CD4-positive, alpha-beta T cell treated with Interleukin-4 for 1 hour (primary cell): ENCODE measurements at regions not wholly inside any gene's neighbourhood (a gene's known extent, or its start where the extent isn't known, plus 50 kb on each side); places are given as distances from the start of the nearest gene placed in this dataset.
A peak's percentile ranks its signal among the peaks of the same experiment; 100 is the strongest.
"Not testable (repeated sequence)": the region's sequence is repeated elsewhere in the genome, so short reads cannot be mapped to it uniquely, and the experiment has no call there.

ENCODE experiments used
- DNase-seq, 2 donors: peaks; one replicate each; pipeline ENCODE4 v3.0.0-alpha.2; 2020 to 2022

DNA sequence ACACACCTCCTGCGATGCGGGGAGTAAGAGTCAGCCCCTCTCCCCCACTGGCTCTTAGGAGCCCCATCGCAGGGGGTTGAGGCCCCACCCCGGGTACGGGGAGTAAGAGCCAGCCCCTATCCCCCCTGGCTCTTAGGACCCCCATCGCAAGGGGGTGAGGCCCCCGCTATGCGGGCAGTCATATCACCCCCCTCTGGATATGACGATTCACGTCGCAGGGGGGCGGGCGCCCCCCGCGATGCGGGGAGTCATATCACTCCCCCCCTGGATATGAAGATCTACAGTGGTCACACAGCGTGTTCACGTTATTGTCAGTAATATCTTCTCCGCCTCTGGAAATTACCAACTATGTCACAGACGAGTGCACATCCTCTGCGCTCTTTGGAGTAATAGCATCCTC lies 61.1 kb downstream of the DEFB131A start:
- DNase-seq: not testable (repeated sequence)

DNA sequence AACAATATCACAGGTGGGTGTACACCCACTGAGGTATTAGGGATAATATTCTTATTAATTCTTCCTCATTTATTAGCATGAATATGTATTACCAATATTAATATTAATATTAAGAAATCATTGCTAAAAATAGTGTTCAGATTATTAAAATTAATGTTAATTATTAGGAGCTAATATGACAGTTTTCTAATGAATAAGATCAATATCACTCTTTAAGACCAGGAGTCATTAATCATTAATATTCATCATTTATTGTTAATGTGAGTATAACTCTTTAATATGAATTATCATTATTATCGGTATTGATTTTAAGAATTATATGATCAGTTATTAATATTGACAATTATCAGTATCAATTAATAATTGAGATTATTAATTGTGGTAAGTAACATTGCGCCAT lies 62.5 kb downstream of the DEFB131A start:
- DNase-seq: not testable (repeated sequence)

DNA sequence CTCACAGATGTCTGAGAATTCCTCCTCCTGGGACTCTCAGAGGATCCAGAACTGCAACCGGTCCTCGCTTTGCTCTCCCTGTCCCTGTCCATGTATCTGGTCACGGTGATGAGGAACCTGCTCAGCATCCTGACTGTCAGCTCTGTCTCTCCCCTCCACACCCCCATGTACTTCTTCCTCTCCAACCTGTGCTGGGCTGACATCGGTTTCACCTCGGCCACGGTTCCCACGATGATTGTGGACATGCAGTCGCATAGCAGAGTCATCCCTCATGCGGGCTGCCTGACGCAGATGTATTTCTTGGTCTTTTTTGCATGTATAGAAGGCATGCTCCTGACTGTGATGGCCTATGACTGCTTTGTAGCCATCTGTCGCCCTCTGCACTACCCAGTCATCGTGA lies 68.7 kb downstream of the DEFB131A start:
- DNase-seq: not testable (repeated sequence)

DNA sequence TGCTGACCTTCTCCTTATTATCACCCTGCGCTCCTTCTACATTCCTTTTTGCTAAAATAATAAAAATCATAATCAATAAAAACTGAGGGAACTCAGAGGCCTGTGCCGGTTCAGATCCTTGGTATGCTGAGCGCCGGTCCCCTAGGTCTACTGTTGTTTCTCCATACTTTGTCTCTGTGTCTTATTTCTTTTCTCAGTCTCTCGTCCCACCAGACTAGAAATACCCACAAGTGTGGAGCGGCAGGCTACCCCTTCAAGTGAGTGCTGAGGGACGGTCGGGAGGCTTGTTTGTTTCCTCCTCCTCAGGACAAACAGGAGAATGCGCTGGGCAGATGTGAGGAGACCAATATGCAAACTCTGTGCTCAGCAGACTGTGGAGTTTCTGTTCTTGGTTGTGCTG lies 75.4 kb downstream of the DEFB131A start:
- DNase-seq: not testable (repeated sequence)

DNA sequence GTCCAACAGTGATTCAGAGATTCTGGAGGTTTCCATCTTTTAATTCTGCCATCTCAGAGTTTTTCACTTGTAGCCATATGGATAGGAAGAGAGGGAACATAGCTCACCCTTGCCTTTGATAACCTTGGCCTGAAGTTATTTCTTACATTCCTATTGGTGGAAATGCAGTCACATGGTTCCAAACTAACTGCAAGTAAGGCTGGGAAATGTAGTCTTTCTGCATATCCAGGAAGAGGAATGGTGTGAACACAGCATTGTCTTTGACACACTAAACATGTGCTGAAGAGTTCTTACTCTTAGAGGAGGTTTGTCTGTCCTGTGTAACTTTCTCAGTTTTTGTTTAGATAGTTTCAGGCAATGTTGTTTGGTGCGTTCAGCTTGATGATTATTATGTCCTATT lies 78.7 kb downstream of the DEFB131A start:
- peak in 1 of 2 donors; percentile 51 for DNase-seq

DNA sequence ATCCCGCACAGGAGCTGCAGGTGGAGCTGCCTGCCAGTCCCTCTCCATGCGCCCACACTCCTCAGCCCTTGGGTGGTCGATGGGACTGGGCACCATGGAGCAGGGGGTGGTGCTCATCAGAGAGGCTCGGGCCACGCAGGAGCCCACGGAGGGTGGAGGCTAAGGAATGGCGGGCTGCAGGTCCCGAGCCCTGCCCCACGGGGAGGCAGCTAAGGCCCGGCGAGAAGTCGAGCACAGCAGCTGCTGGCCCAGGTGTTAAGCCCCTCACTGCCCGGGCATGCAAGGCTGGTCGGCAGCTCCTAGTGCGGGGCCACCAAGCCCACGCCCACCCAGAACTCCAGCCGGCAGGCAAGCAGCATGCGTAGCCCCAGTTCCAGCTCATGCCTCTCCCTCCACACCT lies 80.2 kb downstream of the DEFB131A start:
- not testable (repeated sequence) for DNase-seq

DNA sequence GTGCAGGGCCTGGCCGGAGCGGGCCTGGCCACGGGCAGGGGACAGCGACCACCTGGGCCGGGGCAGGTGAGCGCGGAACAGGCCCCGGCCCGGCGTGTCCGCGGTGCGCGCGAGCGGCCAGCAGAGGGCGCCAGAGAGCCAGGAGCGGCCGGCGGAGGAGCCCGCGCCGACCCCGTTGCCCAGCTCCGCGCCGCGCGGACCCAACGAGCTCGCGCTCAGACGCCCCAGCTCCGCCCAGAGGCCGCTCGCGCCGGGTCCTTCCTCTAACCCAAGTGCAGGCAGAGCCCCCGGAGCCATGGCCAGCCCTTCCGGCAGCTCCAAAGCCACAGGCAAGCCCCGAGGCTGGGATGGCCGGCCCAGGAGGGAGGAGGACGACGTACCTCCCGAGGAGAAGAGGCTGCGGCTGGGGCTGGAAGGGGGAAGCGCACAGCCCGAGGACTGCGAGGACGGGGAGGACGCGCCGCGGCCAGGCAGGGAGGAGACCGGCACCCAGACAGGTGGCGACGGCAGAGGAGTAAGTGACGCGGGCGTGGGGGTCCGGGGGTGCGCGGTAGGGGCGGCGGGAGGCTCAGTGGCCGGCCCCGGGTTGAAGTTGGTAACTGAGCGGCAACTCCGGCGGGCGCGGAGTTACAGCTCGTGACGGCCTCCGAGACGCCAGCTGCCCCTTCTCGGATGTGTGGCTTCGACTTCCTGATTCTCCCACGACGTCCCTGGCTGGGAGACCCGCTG lies 88.1 kb downstream of the DEFB131A start:
- DNase-seq: peak; percentile 58 to 60

DNA sequence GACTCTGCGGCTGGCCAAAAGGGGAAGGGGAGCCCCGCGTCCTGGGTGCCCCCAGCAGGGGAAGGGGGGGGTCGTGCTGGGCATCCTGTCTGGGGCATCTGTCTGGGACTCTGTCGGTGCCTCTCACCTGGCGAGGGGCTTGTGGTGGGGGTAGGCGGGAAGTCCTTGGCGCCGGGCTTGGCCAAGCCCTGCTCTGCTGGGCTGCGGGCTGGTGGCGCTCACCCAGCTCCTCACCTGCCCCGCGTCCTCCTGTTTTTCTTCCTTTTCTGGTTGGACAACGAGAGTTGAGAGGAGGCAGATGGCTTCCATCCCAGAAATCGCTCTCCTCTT lies 88.6 kb downstream of the DEFB131A start:
- DNase-seq: not testable (repeated sequence)

DNA sequence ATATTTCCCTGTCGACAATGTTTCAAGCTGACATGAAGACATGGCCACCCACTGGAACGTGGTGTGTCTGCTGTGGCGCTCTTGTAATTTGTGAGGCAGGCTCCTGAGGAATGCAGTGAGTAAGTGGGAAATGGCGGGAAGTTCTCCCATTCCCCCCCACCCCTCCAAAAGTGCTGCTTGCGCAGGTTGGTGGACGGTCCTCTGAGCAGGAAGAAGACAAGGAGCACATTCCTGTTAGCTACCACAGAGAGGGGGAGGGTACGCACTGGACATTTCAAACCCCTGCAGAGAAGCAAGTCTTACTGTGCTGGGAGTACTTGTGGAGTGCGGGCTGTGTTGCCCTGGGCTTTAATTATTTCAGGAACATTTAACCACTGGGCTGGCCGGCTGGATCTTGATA lies 92.9 kb downstream of the DEFB131A start:
- DNase-seq: not testable (repeated sequence)

DNA sequence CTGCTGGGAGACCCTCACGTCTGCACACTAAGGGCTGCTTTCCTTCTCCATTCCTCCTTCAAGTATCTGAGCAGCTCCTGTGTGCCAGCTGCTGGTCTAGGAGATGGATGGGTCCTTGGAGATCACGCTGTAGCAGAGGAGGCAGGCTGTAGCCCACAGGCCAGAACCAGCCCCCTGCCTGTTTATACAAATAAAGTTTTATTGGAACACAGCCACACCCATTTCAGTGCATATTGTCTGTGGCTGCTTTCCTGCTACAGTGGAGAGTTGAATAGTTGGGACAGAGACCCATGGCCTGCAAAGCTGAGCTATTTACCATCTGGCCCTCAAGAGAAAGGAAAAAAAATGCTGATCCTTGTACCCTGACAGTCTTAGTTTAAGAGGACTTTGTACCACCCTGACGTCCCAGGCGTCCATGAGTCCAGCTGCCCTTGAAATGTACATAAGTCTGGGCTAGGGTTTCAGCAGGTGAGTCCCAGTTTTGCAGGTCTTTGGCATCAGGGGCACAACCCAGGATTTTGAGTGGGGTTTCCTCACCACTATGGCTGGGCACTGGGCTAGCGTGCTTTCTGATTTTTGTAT lies 95.8 kb downstream of the DEFB131A start:
- not testable (repeated sequence) for DNase-seq

DNA sequence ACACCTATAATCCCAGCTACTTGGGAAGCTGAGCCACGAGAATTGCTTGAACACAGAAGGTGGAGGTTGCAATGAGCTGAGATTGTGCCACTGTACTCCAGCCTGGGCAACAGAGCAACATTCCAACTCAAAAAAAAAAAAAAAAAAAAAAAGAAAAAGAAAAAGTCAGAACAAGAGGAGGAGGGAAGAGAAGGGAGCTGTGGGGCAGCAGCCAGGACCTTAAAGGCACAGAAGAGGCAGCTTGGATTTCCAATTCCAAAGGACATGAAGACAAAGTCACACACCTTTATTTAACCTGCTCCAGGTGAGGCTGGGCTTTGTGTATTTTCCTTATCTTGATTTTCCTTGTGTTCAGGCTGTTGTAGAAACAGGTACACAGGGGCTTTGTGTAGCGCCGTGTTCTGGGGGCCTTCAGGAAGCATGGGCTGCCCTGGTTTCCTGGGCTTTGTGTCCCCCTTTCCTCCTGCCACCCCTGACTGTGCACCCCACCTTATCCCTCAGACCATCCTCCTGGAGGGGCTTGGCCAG lies 97.2 kb downstream of the DEFB131A start:
- not testable (repeated sequence) for DNase-seq

DNA sequence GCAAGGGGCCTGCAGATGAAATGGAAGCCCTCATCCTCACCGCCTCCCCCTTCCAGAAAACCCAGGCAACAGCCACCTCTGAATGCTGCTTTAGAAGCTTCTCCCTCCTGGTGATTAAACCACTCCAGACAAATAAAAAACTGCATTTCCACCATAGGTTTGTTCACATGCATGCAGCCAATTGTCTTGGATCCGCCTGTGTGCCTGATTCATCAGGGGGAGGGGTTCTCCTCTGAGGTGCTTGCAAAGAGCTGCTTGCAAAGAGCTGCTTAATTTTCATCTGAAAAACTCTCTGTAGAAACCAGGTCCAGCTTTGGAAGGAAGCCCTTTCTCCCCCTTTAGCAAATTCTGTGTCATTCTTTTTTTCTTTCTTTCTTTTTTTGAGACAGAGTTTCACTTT lies 100.6 kb downstream of the DEFB131A start:
- DNase-seq: not testable (repeated sequence)

DNA sequence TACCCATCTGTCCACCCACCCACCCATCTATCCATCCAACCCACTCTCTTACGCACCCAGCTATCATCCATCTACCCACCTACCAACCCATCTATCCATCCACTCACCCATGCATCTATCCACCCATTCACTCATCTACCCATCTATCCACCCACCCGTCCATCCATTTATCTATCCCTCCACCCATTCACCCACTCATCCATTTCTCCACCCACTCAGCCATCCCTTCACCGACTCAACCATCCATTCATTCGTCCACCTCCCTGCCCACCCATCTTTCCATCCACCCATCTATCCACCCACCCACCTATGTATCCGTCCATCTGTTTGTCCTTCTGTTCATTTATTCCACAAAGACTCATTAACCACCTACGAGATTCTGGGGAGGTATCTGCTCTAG lies 103.3 kb downstream of the DEFB131A start:
- not testable (repeated sequence) for DNase-seq

DNA sequence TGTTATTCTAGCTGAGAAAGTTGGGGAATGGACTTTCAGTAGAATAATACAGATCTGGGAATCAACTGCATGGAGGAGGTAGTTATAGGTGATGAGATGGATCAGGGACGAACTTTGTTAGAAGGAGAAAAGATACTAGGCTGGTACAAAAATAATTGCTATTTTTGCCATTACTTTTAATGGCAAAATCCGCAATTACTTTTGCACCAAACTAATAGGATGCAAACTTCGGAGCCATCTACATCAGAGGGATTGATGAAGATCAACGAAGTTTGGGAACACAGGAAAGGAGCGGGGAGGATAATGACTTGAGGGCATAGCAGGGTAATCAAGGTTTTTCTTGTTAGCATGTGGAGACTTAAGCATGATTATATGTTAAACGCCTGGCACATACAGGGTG lies 111.9 kb downstream of the DEFB131A start:
- not testable (repeated sequence) for DNase-seq

DNA sequence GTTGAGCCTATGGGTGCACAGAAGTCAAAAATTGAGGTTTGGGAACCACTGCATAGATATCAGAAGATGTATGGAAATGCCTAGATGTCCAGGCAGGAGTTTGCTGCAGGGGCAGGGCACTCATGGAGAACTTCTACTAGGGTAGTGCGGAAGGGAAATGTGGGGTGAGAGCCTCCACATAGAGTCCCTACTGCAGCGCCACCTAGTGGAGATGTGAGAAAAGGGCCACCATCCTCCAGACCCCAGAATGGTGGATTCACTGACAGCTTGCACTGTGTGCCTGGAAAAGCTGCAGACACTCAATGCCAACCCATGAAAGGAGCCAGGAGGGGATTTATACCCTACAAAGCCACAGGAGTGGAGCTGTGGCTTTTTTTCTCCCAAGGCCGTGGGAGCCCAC lies 133.7 kb downstream of the DEFB131A start:
- not testable (repeated sequence) for DNase-seq

DNA sequence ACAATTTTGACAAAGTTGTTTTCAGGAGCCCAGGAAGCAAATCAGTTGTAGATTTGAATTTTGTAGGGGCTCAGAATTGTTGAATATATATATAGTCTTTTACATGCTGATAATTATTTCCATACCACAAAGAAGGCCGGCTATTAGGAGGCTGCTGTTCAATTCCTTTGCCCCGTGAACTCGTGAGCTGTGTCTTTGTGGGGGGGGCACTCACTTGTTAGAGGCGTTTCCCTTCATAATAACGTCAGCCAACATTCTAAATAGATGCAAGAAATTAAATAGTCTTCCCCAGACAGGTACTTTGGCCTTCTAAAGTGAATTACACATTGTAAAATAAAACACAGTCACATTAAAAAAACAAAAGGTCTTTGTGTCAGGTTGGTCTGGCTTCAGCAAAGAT lies 138.7 kb downstream of the DEFB131A start:
- DNase-seq: not testable (repeated sequence)

DNA sequence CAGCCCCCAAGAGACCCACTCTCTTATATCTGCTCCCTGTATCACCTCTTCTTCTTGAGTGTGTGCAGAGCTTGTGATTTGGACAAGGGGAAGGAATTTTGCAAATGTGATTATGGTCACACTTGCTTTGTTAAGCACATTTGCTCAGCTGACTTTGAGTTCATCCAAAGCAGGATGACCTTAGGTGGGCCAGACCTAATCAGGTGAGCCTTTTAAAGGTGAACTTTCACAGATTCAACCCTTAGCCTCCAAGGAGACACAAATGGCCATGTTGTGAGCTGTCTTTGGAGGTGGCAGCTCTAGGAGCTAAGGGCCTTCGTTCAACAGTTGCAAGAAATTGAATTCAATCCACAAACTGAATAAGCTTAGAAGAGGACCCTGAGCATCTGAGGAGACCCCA lies 147.8 kb downstream of the DEFB131A start:
- no peak for DNase-seq

DNA sequence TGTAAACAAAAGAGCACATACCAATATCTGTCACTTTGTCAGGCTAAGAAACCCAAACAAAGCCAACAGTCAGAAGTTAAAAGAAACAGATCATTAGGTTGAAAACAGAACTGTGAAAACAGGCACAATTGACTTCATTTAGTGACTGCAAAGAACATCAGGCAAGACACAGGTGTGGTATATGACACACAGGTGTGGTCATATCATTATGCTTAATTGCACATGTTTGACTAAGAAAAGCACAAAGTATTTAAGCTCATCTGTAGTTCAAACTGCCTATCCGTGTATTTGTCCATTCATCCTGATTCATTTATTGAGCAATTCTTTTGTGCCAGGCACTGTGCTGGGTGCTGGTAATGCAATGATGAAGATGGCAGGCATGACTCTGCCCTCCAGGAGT lies 150.7 kb downstream of the DEFB131A start:
- no peak for DNase-seq

DNA sequence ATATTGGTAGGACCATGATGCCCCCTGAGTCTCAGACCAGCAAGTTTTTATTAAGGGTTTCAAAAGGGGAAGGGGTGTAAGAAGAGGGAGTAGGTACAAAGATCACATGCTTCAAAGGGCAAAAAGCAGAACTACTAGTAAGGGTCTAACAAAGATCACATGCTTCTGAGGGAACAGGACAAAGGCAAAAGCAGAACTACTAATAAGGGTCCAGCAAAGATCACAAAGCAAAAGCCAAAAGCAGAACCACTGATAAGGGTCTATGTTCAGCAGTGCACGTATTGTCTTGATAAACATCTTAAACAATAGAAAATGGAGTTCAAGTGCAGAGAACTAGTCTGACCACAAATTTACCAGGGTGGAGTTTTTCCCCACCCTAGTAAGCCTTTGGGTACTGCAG lies 151.3 kb downstream of the DEFB131A start:
- not testable (repeated sequence) for DNase-seq

DNA sequence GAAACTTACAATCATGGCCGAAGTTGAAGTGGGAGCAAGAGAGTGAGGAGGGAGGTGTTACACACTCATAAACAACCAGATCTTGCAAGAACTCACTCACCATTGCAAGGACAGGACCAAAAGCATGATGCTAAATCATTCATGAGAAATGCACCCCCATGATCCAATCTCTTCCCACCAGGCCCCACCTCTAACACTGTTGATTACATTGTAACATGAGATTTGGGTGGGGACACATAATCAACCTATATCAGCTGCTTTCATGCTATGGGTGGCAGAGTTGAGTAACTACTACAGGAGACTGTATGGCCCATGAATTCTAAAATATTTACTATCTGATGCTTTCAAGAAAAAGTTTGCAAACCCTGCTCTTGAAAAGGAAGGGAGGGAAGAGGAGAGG lies 155.1 kb downstream of the DEFB131A start:
- DNase-seq: no peak

DNA sequence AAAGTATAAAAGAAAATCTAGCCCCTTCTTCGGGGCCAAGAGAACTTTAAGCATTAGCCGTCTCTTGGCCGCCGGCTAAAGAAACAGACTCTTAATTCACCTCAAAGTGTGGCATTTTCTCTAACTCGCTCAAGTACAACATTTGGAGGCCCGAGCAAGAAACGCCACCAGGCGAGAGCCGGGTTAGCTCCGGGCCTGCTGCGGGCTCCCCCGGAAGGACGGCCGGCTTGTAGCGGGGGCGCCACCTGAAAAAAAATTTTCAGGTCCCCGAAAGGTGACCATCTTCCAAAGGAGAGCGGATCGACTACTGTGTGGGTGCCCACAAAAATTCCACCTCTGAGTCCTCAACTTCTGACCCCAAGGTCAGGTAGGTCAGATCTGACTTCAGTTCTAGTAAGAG lies 156.0 kb downstream of the DEFB131A start:
- no peak for DNase-seq

DNA sequence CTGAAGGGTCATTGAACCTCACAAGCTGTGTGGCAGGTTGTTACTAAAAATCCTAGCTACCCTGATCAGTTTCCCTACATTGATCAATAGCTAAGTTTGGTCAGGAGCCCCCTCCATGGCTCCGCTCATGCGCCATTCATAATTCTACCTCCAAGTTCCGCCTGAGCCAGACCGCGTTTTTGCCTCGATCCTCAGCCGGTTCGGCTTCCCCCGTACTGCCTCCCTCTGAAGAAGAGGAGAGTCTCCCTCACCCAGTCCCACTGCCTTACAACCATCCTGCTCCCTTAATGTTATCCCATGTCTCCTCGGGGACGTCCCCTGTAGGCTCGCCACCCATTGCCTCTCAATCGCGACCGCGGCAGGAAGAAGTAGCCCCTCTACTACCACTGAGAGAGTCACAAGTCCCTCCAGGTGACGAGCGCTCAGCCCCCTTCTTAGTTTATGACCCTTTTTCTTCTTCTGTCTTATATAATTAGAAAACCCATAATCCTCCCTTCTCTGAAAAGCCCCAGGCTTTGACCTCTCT lies 158.2 kb downstream of the DEFB131A start:
- no peak for DNase-seq

DNA sequence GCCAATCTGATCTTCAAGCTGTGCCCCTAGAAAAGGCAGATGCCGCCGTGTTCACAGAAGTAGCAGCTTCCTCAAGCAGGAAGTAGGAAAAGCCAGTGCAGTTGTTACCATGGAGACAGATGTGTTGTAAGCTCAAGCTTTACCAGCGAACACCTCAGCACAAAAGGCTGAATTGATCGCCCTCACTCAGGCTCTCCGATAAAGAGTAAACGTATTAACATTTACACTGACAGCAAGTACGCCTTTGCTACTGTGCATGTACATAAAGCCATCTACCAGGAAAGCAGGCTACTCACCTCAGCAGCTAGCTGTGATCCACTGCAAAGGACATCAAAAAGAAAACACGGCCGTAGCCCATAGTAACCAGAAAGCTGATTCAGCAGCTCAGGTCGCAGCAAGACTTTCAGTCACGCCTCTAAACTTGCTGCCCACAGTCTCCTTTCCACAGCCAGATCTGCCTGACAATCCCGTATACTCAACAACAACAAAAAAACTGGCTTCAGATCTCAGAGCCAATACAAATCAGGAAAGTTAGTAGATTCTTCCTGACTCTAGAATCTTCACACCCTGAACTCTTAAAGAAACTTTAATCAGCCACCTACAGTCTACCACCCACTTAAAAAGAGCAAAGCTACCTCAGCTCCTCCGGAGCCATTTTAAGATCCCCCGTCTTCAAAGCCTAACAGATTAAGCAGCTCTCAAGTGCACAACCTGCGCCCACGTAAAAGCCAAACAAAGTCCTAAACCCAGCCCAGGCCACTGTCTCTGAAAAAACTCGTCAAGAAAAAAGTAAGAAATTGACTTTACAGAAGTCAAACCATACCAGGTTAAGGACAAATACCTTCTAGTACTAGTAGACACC lies 160.0 kb downstream of the DEFB131A start:
- peak; percentile 72 to 83 for DNase-seq

DNA sequence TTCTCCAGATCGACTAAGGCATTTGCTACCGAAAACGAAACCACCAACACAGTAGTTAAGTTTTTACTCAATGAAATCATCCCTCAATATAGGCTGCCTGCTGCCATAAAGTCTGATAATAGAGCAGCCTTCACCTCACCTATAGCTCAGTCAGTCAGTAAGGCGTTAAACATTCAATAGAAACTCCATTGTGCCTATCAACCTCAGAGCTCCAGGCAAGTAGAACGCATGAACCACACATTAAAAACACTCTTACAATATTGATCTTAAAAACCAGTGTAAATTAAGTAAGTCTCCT lies 160.6 kb downstream of the DEFB131A start:
- DNase-seq: peak in 1 of 2 donors; percentile 52
